SU-DHL-6 (cell line): ENCODE measurements at regions not wholly inside any gene's neighbourhood (a gene's known extent, or its start where the extent isn't known, plus 50 kb on each side); places are given as distances from the start of the nearest gene placed in this dataset.

Experiments
- H2AFZ ChIP-seq: fragments of 200-600 bp; sonication (generic); 2 replicates; pipeline ENCODE4 v1.6.1; 2014; ENCODE audit warnings: low read depth, mild to moderate bottlenecking, moderate library complexity, mixed read lengths, antibody characterized with exemption, low read length; ENCODE audit not compliant: severe bottlenecking
- H3F3A ChIP-seq: fragments of 200-600 bp; shearing (Covaris generic); 2 replicates; pipeline ENCODE4 v1.6.0; 2016; ENCODE audit warnings: antibody characterized with exemption, mild to moderate bottlenecking; ENCODE audit not compliant: insufficient read depth
- H3K27ac ChIP-seq: fragments of 200-600 bp; sonication (generic); 2 replicates; pipeline ENCODE4 v1.5.1; 2016; ENCODE audit warnings: low read depth, mild to moderate bottlenecking, low read length, moderate library complexity, mixed read lengths
- H3K27me3 ChIP-seq: fragments of 200-600 bp; sonication (generic), shearing (Covaris generic); 2 replicates; pipeline ENCODE4 v1.6.0; 2014; ENCODE audit warnings: mild to moderate bottlenecking, low read length
- H3K36me3 ChIP-seq: fragments of 200-600 bp; sonication (generic); 2 replicates; pipeline ENCODE4 v1.6.1; 2014; ENCODE audit warnings: mild to moderate bottlenecking, low read length, mixed read lengths
- H3K4me2 ChIP-seq: fragments of 300-600, 200-600 bp; shearing (Covaris generic), sonication (generic); 2 replicates; pipeline ENCODE4 v1.6.0; 2014; ENCODE audit warnings: low read length, low read depth, mild to moderate bottlenecking; ENCODE audit not compliant: poor library complexity, severe bottlenecking
- H3K4me3 ChIP-seq: fragments of 200-600 bp; sonication (generic); 2 replicates; pipeline ENCODE4 v1.5.1; 2014; ENCODE audit warnings: antibody characterized with exemption, low read length, mild to moderate bottlenecking, mixed read lengths; ENCODE audit not compliant: insufficient read depth, poor library complexity, severe bottlenecking
- H3K79me2 ChIP-seq: fragments of 200-600 bp; sonication (generic); 2 replicates; pipeline ENCODE4 v1.6.1; 2014; ENCODE audit warnings: mild to moderate bottlenecking, low read length, moderate library complexity; ENCODE audit not compliant: insufficient read depth
- H3K9ac ChIP-seq: fragments of 200-600 bp; sonication (generic); 2 replicates; pipeline ENCODE4 v1.7.0; 2014; ENCODE audit warnings: mild to moderate bottlenecking, low read length
- H3K9me2 ChIP-seq: fragments of 200-600 bp; sonication (generic); replicated peaks from 2 replicates; pipeline ENCODE4 v1.6.1; 2014; ENCODE audit warnings: low read length; ENCODE audit not compliant: insufficient read depth
- H3K9me3 ChIP-seq: fragments of 200-600 bp; sonication (generic); 2 replicates; pipeline ENCODE4 v1.6.1; 2014; ENCODE audit warnings: low read length, mixed read lengths; ENCODE audit not compliant: insufficient read depth
- H4K20me1 ChIP-seq: fragments of 200-600 bp; sonication (generic); 2 replicates; pipeline ENCODE4 v1.6.1; 2014; ENCODE audit warnings: low read depth, mild to moderate bottlenecking, antibody characterized with exemption, low read length, moderate library complexity, mixed read lengths
- EZH2phosphoT487 ChIP-seq: fragments of 200-600 bp; sonication (generic), shearing (Covaris generic); conservative IDR thresholded peaks from 2 replicates; pipeline ENCODE4 v1.6.1; 2018; ENCODE audit warnings: mild to moderate bottlenecking, antibody characterized with exemption, low read length, moderate library complexity, mixed read lengths
- TF ChIP-seq, protein P1 (sequence below): fragments of 200-600 bp; sonication (generic); IDR thresholded peaks from one replicate; pipeline ENCODE4 v1.5.1; 2017; ENCODE audit warnings: antibody characterized with exemption, mild to moderate bottlenecking, low read length, moderate library complexity; ENCODE audit not compliant: insufficient read depth, poor library complexity, severe bottlenecking

DNA sequence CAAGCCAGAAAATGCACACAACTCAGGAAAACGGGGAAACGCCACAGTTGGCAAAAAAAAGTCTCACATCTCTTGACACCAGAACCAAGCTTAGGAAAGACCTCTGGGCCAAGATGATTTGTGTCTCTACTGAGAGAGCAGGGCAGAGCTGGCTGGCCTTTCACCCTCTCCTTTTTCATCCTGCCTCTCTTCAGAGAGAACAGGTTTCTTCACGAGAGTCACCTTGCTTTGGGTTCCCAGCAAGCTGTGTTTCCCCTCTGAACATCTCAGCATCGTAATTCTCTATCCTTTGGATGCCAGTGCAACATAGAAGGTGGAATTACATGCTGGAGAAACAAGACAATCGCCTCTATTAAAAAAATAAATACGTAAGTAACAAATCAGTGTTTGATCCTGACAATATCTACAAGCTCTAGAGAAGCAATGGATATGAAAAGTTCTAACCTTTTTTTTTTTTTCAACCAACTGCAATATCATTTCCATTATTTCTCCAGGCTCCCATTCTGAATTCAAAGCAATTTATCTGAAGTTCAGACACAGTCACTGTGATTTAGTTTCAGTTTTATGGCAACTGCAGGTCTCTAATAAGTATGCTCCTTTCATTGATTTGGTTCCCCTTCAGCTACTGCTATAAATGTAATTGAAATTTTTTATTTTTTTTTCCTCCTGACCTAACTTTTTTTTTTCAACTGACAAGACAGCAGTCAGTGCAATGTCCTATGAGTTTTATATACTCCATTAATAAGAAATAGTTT, 708.6 kb downstream of the DTWD2 start:
- Histone ChIP-seq H3K9me3 (no peaks in the 10 kb centered on the region), H3K79me2 (no peaks in the 10 kb centered on the region), H3K27ac (no peak overlapping the region), H3F3A (no peaks in the 10 kb centered on the region), H3K9ac (no peak overlapping the region), H3K4me2 (no peak overlapping the region), H2AFZ (no peak overlapping the region), H3K4me3 (no peak overlapping the region), H3K9me2 (no peaks in the 10 kb centered on the region), H3K36me3 (no peaks in the 10 kb centered on the region), H3K27me3 (no peaks in the 10 kb centered on the region), H4K20me1 (no peaks in the 10 kb centered on the region)
- TF ChIP-seq, protein P1, sequence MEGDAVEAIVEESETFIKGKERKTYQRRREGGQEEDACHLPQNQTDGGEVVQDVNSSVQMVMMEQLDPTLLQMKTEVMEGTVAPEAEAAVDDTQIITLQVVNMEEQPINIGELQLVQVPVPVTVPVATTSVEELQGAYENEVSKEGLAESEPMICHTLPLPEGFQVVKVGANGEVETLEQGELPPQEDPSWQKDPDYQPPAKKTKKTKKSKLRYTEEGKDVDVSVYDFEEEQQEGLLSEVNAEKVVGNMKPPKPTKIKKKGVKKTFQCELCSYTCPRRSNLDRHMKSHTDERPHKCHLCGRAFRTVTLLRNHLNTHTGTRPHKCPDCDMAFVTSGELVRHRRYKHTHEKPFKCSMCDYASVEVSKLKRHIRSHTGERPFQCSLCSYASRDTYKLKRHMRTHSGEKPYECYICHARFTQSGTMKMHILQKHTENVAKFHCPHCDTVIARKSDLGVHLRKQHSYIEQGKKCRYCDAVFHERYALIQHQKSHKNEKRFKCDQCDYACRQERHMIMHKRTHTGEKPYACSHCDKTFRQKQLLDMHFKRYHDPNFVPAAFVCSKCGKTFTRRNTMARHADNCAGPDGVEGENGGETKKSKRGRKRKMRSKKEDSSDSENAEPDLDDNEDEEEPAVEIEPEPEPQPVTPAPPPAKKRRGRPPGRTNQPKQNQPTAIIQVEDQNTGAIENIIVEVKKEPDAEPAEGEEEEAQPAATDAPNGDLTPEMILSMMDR = no peak
- TF ChIP-seq EZH2phosphoT487 = no peak

GRCh38 chr5:118270526-118270925, 717.8 kb downstream of the DTWD2 start:
- Histone ChIP-seq H3F3A (no peaks in the 10 kb centered on the region), H3K27me3 (no peaks in the 10 kb centered on the region), H3K4me2 (no peak overlapping the region), H3K79me2 (no peaks in the 10 kb centered on the region), H3K4me3 (no peak overlapping the region), H3K9me2 (no peaks in the 10 kb centered on the region), H3K36me3 (no peaks in the 10 kb centered on the region), H2AFZ (no peak overlapping the region), H3K9ac (no peak overlapping the region), H3K27ac (no peak overlapping the region), H4K20me1 (no peaks in the 10 kb centered on the region), H3K9me3 (no peaks in the 10 kb centered on the region)
- TF ChIP-seq, protein P1 = no peak
- TF ChIP-seq EZH2phosphoT487 = no peak

DNA sequence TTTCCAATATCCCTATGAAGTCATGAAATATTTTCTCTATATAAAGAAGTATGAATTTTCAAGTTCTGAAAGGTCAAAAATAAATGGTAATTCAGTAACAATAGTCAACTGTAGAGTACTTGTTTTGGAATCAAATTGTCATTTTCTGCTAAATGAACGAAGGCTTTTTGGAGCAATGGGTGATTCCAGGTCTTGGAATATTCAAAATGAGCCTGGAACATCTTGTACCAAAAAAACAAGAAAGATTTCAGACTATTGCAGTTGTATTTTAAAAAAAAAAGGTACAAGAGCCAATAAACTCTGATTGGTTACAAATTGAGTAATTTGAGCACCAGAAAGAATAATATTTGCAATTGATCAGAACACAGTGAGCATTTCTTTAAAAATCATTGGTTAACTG, 730.1 kb downstream of the DTWD2 start:
- Histone ChIP-seq H3K79me2 (no peaks in the 10 kb centered on the region), H3K36me3 (no peaks in the 10 kb centered on the region), H3K4me2 (no peak overlapping the region), H2AFZ (no peak overlapping the region), H4K20me1 (no peaks in the 10 kb centered on the region), H3K9ac (no peak overlapping the region), H3K27me3 (no peaks in the 10 kb centered on the region), H3K9me3 (no peaks in the 10 kb centered on the region), H3K9me2 (no peaks in the 10 kb centered on the region), H3F3A (no peaks in the 10 kb centered on the region), H3K4me3 (no peak overlapping the region), H3K27ac (no peak overlapping the region)
- TF ChIP-seq, protein P1 = no peak
- no peak for TF ChIP-seq EZH2phosphoT487
